Stomach (tissue), 8 donors: ENCODE measurements at regions not wholly inside any gene's neighbourhood (a gene's known extent, or its start where the extent isn't known, plus 50 kb on each side); places are given as distances from the start of the nearest gene placed in this dataset.

Experiments used
- DNase-seq, 2 donors: peaks; one replicate each; pipeline versions ENCODE4 v3.0.0 to v3.0.0-alpha.2; 2013 to 2019
- H3K27ac ChIP-seq, 5 donors: fragments of 200-600 bp in 4 of 5; sonication (generic) in 4 of 5; one replicate each; pipeline ENCODE4 v1.5.1; 2013 to 2019; ENCODE audit warnings: mild to moderate bottlenecking in 1 of 5, moderate library complexity in 1 of 5
- H3K27me3 ChIP-seq, 3 donors: fragments of 200-600 bp; sonication (generic); one replicate each; pipeline ENCODE4 v1.5.1; 2017 to 2019; ENCODE audit warnings: mixed run types in 1 of 3
- H3K36me3 ChIP-seq, 4 donors: fragments of 200-600 bp; sonication (generic); 1 replicate in 3 of 4; 2 replicates in 1 of 4; pipeline ENCODE4 v1.5.1; 2016 to 2019
- H3K4me1 ChIP-seq, 4 donors: fragments of 200-600 bp; sonication (generic); one replicate each; pipeline ENCODE4 v1.5.1; 2016 to 2019
- H3K4me3 ChIP-seq, 4 donors: fragments of 200-600 bp; sonication (generic) in 3 of 4; one replicate each; pipeline ENCODE4 v1.5.1; 2016 to 2019; ENCODE audit warnings: mild to moderate bottlenecking in 1 of 4
- H3K9me3 ChIP-seq, 4 donors: fragments of 200-600 bp; sonication (generic); one replicate each; pipeline ENCODE4 v1.5.1; 2016 to 2019
- EP300 ChIP-seq: sonication (generic); formaldehyde crosslinking; IDR thresholded peaks from one replicate; pipeline ENCODE4 v1.6.1; 2017; ENCODE audit warnings: antibody characterized with exemption
- POLR2A ChIP-seq, 4 donors: fragments of 450-650 bp; IDR thresholded peaks; one replicate each; pipeline ENCODE4 v1.6.1; 2016; ENCODE audit warnings: antibody characterized with exemption in 4 of 4, control low read depth in 2 of 4, mild to moderate bottlenecking in 1 of 4, moderate library complexity in 1 of 4
- POLR2AphosphoS5 ChIP-seq, 3 donors: sonication (generic); formaldehyde crosslinking; IDR thresholded peaks; one replicate each; pipeline ENCODE4 v1.6.1; 2016; ENCODE audit warnings: antibody characterized with exemption in 3 of 3
- WGBS, 5 donors: extraction: QIAGEN DNeasy Blood & Tissue Kit in 3 of 5; methylation state at CpG; one replicate each; pipeline versions ENCODE4 v1.1.5 to v1.1.7; 2013 to 2018; 5-methylcytosine and 5-hydroxymethylcytosine counted together
- intact Hi-C: fragments of 100-400 bp; cut with DNase I; formaldehyde crosslinking; loops from one replicate; pipeline ENCODE4 v1.15.1; 2023; ENCODE audit warnings: low total_unique reads
- TF ChIP-seq, protein P1 (sequence below), 7 experiments: fragments of 450-650 bp in 4 of 7; fragments of 200-600 bp in 3 of 7; sonication (generic) in 3 of 7; IDR thresholded peaks; one replicate each; pipeline ENCODE4 v1.5.1; 2016 to 2019; ENCODE audit warnings: antibody characterized with exemption in 7 of 7, control low read depth in 2 of 7, mild to moderate bottlenecking in 1 of 7
- donor health status: healthy with polysubstance abuse.
- donor health status: Bipolar disorder and iron deficiency.
- donor health status: healthy.

DNA sequence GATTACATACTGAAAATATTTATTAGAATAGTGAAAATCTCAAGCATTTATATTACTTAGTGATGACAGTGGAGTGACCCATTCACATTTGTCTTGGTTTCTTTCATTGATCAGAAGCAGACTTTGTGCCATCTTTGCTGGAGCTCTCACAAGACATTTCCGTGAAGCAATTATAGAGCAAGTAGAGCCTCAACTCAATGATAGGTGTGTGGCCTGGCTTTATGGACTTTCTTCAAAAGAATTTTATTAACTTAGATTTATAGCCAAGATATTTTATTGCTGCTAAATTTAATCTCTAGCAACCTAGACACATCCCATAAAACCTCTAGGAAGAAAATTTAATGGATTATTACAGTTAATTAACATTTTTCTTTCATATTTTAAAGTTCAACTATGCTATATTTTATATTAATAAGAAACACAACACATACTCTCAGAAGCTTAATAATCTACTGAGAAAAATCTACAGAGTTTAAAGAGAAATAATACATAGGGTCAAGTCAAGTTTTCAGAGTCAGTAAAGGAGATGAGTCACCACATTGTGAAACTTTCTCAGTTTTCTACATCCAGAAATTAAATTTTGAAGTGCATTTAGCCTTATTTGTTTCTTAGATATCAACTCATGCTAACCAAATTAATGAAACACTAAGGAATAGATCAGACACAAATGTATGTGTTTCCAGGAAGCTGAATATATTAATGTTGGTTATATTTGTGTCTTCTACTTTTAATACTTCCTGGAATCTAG, 160.5 kb downstream of the LACC1 start:
- H3K36me3 ChIP-seq, result no peaks in the 10 kb centered on the region
- H3K27ac ChIP-seq, result no peak overlapping the region
- H3K9me3 ChIP-seq, result no peaks in the 10 kb centered on the region
- TF ChIP-seq EP300, result no peak
- TF ChIP-seq POLR2A (IDR thresholded peaks at IDR 0.05), result no peak
- no peak for TF ChIP-seq POLR2AphosphoS5 (IDR thresholded peaks at IDR 0.05)
- TF ChIP-seq, protein P1, sequence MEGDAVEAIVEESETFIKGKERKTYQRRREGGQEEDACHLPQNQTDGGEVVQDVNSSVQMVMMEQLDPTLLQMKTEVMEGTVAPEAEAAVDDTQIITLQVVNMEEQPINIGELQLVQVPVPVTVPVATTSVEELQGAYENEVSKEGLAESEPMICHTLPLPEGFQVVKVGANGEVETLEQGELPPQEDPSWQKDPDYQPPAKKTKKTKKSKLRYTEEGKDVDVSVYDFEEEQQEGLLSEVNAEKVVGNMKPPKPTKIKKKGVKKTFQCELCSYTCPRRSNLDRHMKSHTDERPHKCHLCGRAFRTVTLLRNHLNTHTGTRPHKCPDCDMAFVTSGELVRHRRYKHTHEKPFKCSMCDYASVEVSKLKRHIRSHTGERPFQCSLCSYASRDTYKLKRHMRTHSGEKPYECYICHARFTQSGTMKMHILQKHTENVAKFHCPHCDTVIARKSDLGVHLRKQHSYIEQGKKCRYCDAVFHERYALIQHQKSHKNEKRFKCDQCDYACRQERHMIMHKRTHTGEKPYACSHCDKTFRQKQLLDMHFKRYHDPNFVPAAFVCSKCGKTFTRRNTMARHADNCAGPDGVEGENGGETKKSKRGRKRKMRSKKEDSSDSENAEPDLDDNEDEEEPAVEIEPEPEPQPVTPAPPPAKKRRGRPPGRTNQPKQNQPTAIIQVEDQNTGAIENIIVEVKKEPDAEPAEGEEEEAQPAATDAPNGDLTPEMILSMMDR (IDR thresholded peaks at IDR 0.05), result no peak
- H3K27me3 ChIP-seq, result no peaks in the 10 kb centered on the region
- WGBS, 5 donors, result 80 to 93% (median 89%) methylated on average over 1 of the region's 1 CpG
- no peaks in the 10 kb centered on the region for H3K4me1 ChIP-seq
- intact Hi-C loops, result loop anchor here (10.0 kb wide), 1 partner anchor 135 kb away; no protein-coding TSS in a partner anchor
- no peak for DNase-seq
- no peak overlapping the region for H3K4me3 ChIP-seq

DNA sequence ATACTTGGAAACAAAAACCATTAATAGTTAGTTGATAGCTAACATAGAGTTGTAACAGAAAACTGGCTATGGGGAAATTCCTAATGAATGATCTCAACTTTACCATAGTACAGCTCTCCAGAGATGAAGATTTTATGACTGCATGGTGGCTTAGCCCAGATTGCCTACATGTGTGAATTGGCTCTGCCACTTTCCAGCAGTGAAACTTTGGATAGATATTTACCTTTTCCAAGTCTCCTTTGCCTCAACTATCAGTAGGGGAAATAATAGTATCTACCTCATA, 161.1 kb downstream of the LACC1 start:
- DNase-seq, result no peak
- Histone ChIP-seq H3K4me3 (no peak overlapping the region), H3K27me3 (no peaks in the 10 kb centered on the region), H3K9me3 (no peaks in the 10 kb centered on the region), H3K27ac (no peak overlapping the region), H3K4me1 (no peaks in the 10 kb centered on the region), H3K36me3 (no peaks in the 10 kb centered on the region)
- TF ChIP-seq, protein P1 (IDR thresholded peaks at IDR 0.05), result no peak
- TF ChIP-seq POLR2A (IDR thresholded peaks at IDR 0.05) (no peak), EP300 (no peak), POLR2AphosphoS5 (IDR thresholded peaks at IDR 0.05) (no peak)
- intact Hi-C loops, result loop anchor here (10.0 kb wide), 1 partner anchor 136 kb away; no protein-coding TSS in a partner anchor

DNA sequence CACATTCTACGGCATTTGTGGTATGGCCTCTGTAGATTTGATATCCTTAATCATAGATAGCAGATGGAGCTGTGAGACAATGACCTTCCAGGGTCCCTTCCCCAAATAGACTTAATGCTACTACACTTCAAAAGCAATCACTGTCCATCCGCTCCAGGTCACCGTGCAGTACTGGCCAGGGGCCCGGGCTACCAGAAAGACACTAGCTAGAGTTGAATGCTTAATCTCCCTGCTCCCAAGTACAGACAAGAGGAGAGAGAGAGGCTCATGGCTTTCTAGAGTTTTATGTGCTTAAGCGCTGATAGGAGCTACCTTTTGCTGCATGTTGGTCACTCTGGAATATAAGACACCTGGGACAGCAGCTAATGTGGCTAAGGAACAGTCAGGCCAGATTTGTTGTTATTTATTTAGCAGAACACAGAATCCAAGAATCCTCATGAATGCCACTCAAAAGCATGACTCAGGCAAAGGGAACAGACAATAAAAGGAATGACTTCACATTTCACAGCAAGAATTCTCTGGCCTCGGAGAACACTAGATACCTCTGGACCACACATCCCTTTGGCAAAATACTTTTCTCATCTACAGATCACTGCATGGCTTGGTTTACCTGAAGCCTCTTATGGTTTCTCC, 165.0 kb downstream of the LACC1 start:
- TF ChIP-seq POLR2A (IDR thresholded peaks at IDR 0.05) (no peak), EP300 (no peak), POLR2AphosphoS5 (IDR thresholded peaks at IDR 0.05) (no peak)
- TF ChIP-seq, protein P1 (IDR thresholded peaks at IDR 0.05), result no peak
- Histone ChIP-seq H3K4me1 (no peaks in the 10 kb centered on the region), H3K27ac (no peak overlapping the region), H3K36me3 (no peaks in the 10 kb centered on the region), H3K9me3 (no peaks in the 10 kb centered on the region), H3K27me3 (no peaks in the 10 kb centered on the region), H3K4me3 (no peak overlapping the region)
- intact Hi-C loops, result loop anchor here (10.0 kb wide), 1 partner anchor 140 kb away; no protein-coding TSS in a partner anchor
- 94 to 95% (median 94%) methylated on average over 6 of the region's 6 CpGs for WGBS, 5 donors
- no peak for DNase-seq

DNA sequence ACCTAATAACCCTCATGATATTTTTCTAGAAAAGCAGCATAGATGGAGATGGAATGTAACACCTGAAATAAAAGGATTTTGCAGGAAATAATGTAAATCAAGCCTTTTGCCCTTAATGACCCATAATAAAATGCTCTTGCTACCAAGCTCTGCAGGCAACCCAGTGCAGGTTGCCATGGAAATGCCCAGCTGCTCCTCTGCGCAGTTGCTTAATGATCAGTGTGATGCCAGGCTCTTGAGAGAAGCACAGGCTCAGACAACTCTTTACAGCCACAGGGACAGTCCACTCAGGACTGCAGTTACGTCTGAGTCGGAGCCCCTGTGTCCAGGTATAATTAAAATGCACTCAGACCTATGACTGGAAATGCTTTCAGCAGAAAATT, 165.5 kb downstream of the LACC1 start:
- Histone ChIP-seq H3K27me3 (no peaks in the 10 kb centered on the region), H3K9me3 (no peaks in the 10 kb centered on the region), H3K36me3 (no peaks in the 10 kb centered on the region), H3K4me1 (no peaks in the 10 kb centered on the region), H3K4me3 (no peak overlapping the region), H3K27ac (no peak overlapping the region)
- TF ChIP-seq POLR2AphosphoS5 (IDR thresholded peaks at IDR 0.05), result no peak
- no peak for TF ChIP-seq POLR2A (IDR thresholded peaks at IDR 0.05)
- TF ChIP-seq EP300, result no peak
- TF ChIP-seq, protein P1 (IDR thresholded peaks at IDR 0.05), result no peak
- intact Hi-C loops, result loop anchor here (10.0 kb wide), 1 partner anchor 140 kb away; no protein-coding TSS in a partner anchor
- DNase-seq, result peak in 1 of 2 donors; percentile 40
- WGBS, 5 donors, result 91 to 100% (median 94%) methylated on average over 3 of the region's 3 CpGs
